K562 (cell line): ENCODE measurements at regions not wholly inside any gene's neighbourhood (a gene's known extent, or its start where the extent isn't known, plus 50 kb on each side); places are given as distances from the start of the nearest gene placed in this dataset.

Experiments used
- ATAC-seq: fragments of 200-7000 bp; cut with Tn5 transposase; 3 replicates; pipeline ENCODE4 v1.9.1; 2020; ENCODE audit warnings: moderate library complexity
- BruUV-seq: library from RNA; stranded (reverse); fragments of 400-500 nt; replicated peaks from 2 replicates; lab custom pipeline; 2021; lab: Mats Ljungman, UMichigan
- CTCF ChIA-PET: fragments of 300-600 bp; formaldehyde crosslinking; extraction: SDS; loops from one replicate; lab custom pipeline; 2021; ENCODE audit warnings: low intra/inter-chr PET ratio; lab: Yijun Ruan, JAX
- POLR2A ChIA-PET: fragments of 300-600, 350-650 bp; sonication (Branson Sonifier 250); formaldehyde crosslinking; extraction: SDS; loops from one replicate; lab custom pipeline; 2021; ENCODE audit warnings: antibody characterized with exemption, inconsistent platforms; lab: Yijun Ruan, JAX
- DNase-seq, 4 experiments: peaks; one replicate each; pipeline versions ENCODE4 v3.0.0 to v3.0.0-alpha.2; 2011 to 2018; ENCODE audit warnings: low spot score in 3 of 4, mixed read lengths in 3 of 4; ENCODE audit errors: extremely low read depth in 1 of 4
- FAIRE-seq: peaks from 2 replicates; lab custom pipeline; 2011; peaks lifted over from hg19 to GRCh38; lab: Jason Lieb, UNC
- H2AFZ ChIP-seq: 2 replicates; pipeline ENCODE4 v1.6.0; 2011; ENCODE audit warnings: low read depth, low read length, control low read depth, inconsistent platforms
- H3K27ac ChIP-seq: fragments of 200-600 bp; 3 replicates; pipeline ENCODE4 v1.8.0; 2011; ENCODE audit warnings: low read depth, mild to moderate bottlenecking, control low read depth, inconsistent platforms, low read length, moderate library complexity, mixed read lengths; ENCODE audit errors: extremely low read depth
- H3K27me3 ChIP-seq, 2 experiments: fragments of 300-600 bp in 1 of 2; 2 replicates in 1 of 2; 3 replicates in 1 of 2; pipeline versions ENCODE4 v1.6.0 to v1.8.0; 2011; ENCODE audit warnings: inconsistent platforms in 2 of 2, low read length in 2 of 2, mild to moderate bottlenecking in 1 of 2, mixed read lengths in 1 of 2, moderate library complexity in 1 of 2; ENCODE audit not compliant: control insufficient read depth in 2 of 2, insufficient read depth in 2 of 2
- H3K36me3 ChIP-seq: fragments of 300-600 bp; 3 replicates; pipeline ENCODE4 v1.8.0; 2011; ENCODE audit warnings: mild to moderate bottlenecking, low read length, inconsistent platforms; ENCODE audit not compliant: control insufficient read depth, insufficient read depth
- H3K4me1 ChIP-seq, 2 experiments: fragments of 200-600 bp in 1 of 2; replicated peaks in 1 of 2; 2 replicates in 1 of 2; 3 replicates in 1 of 2; pipeline versions ENCODE4 v1.5.1 to v1.8.0; 2011; ENCODE audit warnings: inconsistent platforms in 2 of 2, low read length in 2 of 2, mild to moderate bottlenecking in 1 of 2, mixed read lengths in 1 of 2, moderate library complexity in 1 of 2; ENCODE audit not compliant: control insufficient read depth in 2 of 2, insufficient read depth in 2 of 2
- H3K4me2 ChIP-seq: 2 replicates; pipeline ENCODE4 v1.6.1; 2011; ENCODE audit warnings: low read length, control low read depth, inconsistent platforms, mixed read lengths; ENCODE audit not compliant: insufficient read depth
- H3K4me3 ChIP-seq: fragments of 200-600 bp; sonication (generic), shearing (Covaris generic); 2 replicates; pipeline ENCODE4 v1.5.1; 2016; ENCODE audit warnings: control low read depth, inconsistent platforms
- H3K79me2 ChIP-seq: fragments of 200-600 bp; 3 replicates; pipeline ENCODE4 v1.8.0; 2011; ENCODE audit warnings: low read length, inconsistent platforms; ENCODE audit not compliant: control insufficient read depth, insufficient read depth
- H3K9ac ChIP-seq, 2 experiments: 2 replicates each; pipeline versions ENCODE4 v1.6.0 to v1.6.1; 2011; ENCODE audit warnings: low read depth in 2 of 2, low read length in 2 of 2, control low read depth in 1 of 2, inconsistent platforms in 1 of 2, mild to moderate bottlenecking in 1 of 2, mixed read lengths in 1 of 2; ENCODE audit not compliant: insufficient read depth in 1 of 2
- H3K9me1 ChIP-seq: one replicate; pipeline ENCODE4 v1.6.0; 2011; ENCODE audit warnings: inconsistent platforms, mild to moderate bottlenecking, low read length, moderate library complexity; ENCODE audit not compliant: control insufficient read depth, insufficient read depth
- H3K9me3 ChIP-seq: replicated peaks from 2 replicates; pipeline ENCODE4 v1.5.1; 2011; ENCODE audit warnings: low read depth, low read length, inconsistent platforms; ENCODE audit not compliant: control insufficient read depth, insufficient read depth
- H4K20me1 ChIP-seq: replicated peaks from 2 replicates; pipeline ENCODE4 v1.6.1; 2011; ENCODE audit warnings: low read length, inconsistent platforms, mixed read lengths; ENCODE audit not compliant: control insufficient read depth, insufficient read depth
- CEBPB ChIP-seq: fragments of 450-650 bp; IDR thresholded peaks from 2 replicates; pipeline ENCODE4 v1.6.1; 2016; ENCODE audit warnings: missing genetic modification characterization, missing compliant biosample characterization
- CEBPG ChIP-seq, 3 experiments: fragments of 200-800 bp in 1 of 3; sonication (Bioruptor generic) in 1 of 3; sonication (generic) in 1 of 3; formaldehyde crosslinking in 1 of 3; IDR thresholded peaks in 2 of 3; conservative IDR thresholded peaks in 1 of 3; 2 replicates each; pipeline versions ENCODE4 v1.6.1 to v1.8.0; 2016 to 2022; ENCODE audit warnings: missing compliant biosample characterization in 2 of 3, missing genetic modification characterization in 2 of 3, mild to moderate bottlenecking in 1 of 3, missing genetic modification reagents in 1 of 3
- EWSR1 ChIP-seq: fragments of 450-650 bp; IDR thresholded peaks from 2 replicates; pipeline ENCODE4 v1.6.1; 2018; ENCODE audit warnings: borderline replicate concordance, mild to moderate bottlenecking, low read depth, moderate library complexity; ENCODE audit not compliant: partially characterized antibody
- KLF10 ChIP-seq: fragments of 250-450 bp; sonication (Bioruptor Pico); IDR thresholded peaks from 2 replicates; pipeline ENCODE4 v1.6.1; 2021; ENCODE audit warnings: matching md5 sums
- PRDM10 ChIP-seq: fragments of 450-650 bp; IDR thresholded peaks from 2 replicates; pipeline ENCODE4 v1.6.1; 2018; ENCODE audit not compliant: partially characterized antibody
- SMC3 ChIP-seq: conservative IDR thresholded peaks from 2 replicates; pipeline ENCODE4 v1.6.1; 2011; ENCODE audit warnings: low read depth, low read length, improper control_type of control experiment; ENCODE audit not compliant: insufficient read depth
- SRSF3 ChIP-seq: fragments of 200-400 bp; formaldehyde crosslinking; IDR thresholded peaks from 2 replicates; pipeline ENCODE4 v1.6.1; 2016; ENCODE audit warnings: mild to moderate bottlenecking, low read length, moderate library complexity; ENCODE audit not compliant: insufficient read depth
- ZNF197 ChIP-seq: fragments of 200-800 bp; sonication (Bioruptor generic); IDR thresholded peaks from 2 replicates; pipeline ENCODE4 v1.6.1; 2016; ENCODE audit warnings: low read depth, missing genetic modification characterization, missing compliant biosample characterization
- ZNF592 ChIP-seq: fragments of 450-650 bp; IDR thresholded peaks from 2 replicates; pipeline ENCODE4 v1.6.1; 2017; ENCODE audit warnings: antibody characterized with exemption, mild to moderate bottlenecking
- WGBS: fragments of 100-300 bp; shearing (Covaris generic); methylation state at CpG from one replicate; pipeline ENCODE4 v1.1.6; 2016; ENCODE audit warnings: low coverage, mixed read lengths; ENCODE audit not compliant: insufficient coverage; ENCODE audit errors: missing lambda C conversion rate; 5-methylcytosine and 5-hydroxymethylcytosine counted together
- in situ Hi-C: fragments of 300-500 bp; cut with MboI; formaldehyde crosslinking; loops from 4 replicates; pipeline ENCODE4 v1.15.0; 2018; ENCODE audit warnings: inconsistent platforms, mixed read lengths
- intact Hi-C: fragments of 100-400 bp; cut with micrococcal nuclease; formaldehyde crosslinking; loops from 2 replicates; pipeline ENCODE4 v1.14.2; 2022
- TF ChIP-seq, protein P1 (sequence below), 2 experiments: fragments of 450-650 bp in 1 of 2; sonication (generic) in 1 of 2; formaldehyde crosslinking in 1 of 2; IDR thresholded peaks in 1 of 2; conservative IDR thresholded peaks in 1 of 2; 2 replicates each; pipeline versions ENCODE4 v1.6.1 to v1.8.1; 2016 to 2023; ENCODE audit warnings: mild to moderate bottlenecking in 2 of 2, moderate library complexity in 2 of 2, inconsistent platforms in 1 of 2, missing genetic modification reagents in 1 of 2
- TF ChIP-seq, protein P2 (sequence below): fragments of 450-650 bp; formaldehyde crosslinking; IDR thresholded peaks from 2 replicates; pipeline ENCODE4 v1.4.0; 2022; ENCODE audit warnings: mild to moderate bottlenecking, moderate library complexity

GRCh38 chr6:154617175-154617574 lies 106.7 kb upstream of the CNKSR3 start:
- no TSS peak for BruUV-seq
- POLR2A ChIA-PET, result interaction anchor here (0.7 to 0.9 kb wide), 2 partner anchors 9 to 302 kb away, joined by 3 read pairs; no protein-coding TSS in a partner anchor
- Histone ChIP-seq H3K9me1 (no peaks in the 10 kb centered on the region), H3K36me3 (no peaks in the 10 kb centered on the region), H3K9ac (no peak overlapping the region), H3K4me3 (no peak overlapping the region), H3K27me3 (no peaks in the 10 kb centered on the region), H3K4me2 (no peak overlapping the region), H3K4me1 (peaks cover 15 to 33% of the 10 kb centered on the region in 2 experiments), H3K27ac (no peak overlapping the region), H3K79me2 (no peaks in the 10 kb centered on the region), H4K20me1 (no peaks in the 10 kb centered on the region), H3K9me3 (no peaks in the 10 kb centered on the region), H2AFZ (no peak overlapping the region)
- WGBS, result 84% methylated on average over 2 of the region's 2 CpGs
- in situ Hi-C loops, result no loop called here
- DNase-seq (no peak), FAIRE-seq (no peak), ATAC-seq (no peak)
- intact Hi-C loops, result no loop called here
- CTCF ChIA-PET, result no interaction called here
- TF ChIP-seq ZNF592, result no peak
- TF ChIP-seq SMC3, result no peak
- TF ChIP-seq, protein P1, sequence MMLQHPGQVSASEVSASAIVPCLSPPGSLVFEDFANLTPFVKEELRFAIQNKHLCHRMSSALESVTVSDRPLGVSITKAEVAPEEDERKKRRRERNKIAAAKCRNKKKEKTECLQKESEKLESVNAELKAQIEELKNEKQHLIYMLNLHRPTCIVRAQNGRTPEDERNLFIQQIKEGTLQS (IDR thresholded peaks at IDR 0.05), result peak; percentile 58; the same call in 1 of the 2 replicates
- TF ChIP-seq, protein P1 (CRISPR knock-in tag; conservative IDR thresholded peaks at IDR 0.05), result no peak
- TF ChIP-seq KLF10, result no peak
- TF ChIP-seq EWSR1, result no peak
- no peak for TF ChIP-seq ZNF197 (CRISPR knock-in tag)
- TF ChIP-seq CEBPG (CRISPR knock-in tag; IDR thresholded peaks at IDR 0.05), result no peak
- TF ChIP-seq CEBPG (tag; conservative IDR thresholded peaks at IDR 0.05 in 1 of 2, IDR thresholded peaks at IDR 0.05 in 1 of 2), result peak; percentile 67 to 83; a peak in 3 of 4 replicates
- TF ChIP-seq PRDM10, result no peak
- peak; percentile 62 for TF ChIP-seq CEBPB (tag)
- TF ChIP-seq SRSF3, result no peak
- TF ChIP-seq, protein P2, sequence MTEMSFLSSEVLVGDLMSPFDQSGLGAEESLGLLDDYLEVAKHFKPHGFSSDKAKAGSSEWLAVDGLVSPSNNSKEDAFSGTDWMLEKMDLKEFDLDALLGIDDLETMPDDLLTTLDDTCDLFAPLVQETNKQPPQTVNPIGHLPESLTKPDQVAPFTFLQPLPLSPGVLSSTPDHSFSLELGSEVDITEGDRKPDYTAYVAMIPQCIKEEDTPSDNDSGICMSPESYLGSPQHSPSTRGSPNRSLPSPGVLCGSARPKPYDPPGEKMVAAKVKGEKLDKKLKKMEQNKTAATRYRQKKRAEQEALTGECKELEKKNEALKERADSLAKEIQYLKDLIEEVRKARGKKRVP, result 0 out of 2 replicates have a peak, but pooled peaks have one; percentile 25
